Keratinocyte (primary cell): ENCODE measurements at regions not wholly inside any gene's neighbourhood (a gene's known extent, or its start where the extent isn't known, plus 50 kb on each side); places are given as distances from the start of the nearest gene placed in this dataset.

Experiments
- DNase-seq: peaks from one replicate; pipeline ENCODE4 v3.0.0-alpha.2; 2011; ENCODE audit warnings: low read depth, missing footprints, low spot score
- FAIRE-seq: peaks from 2 replicates; lab custom pipeline; 2011; peaks lifted over from hg19 to GRCh38; lab: Jason Lieb, UNC
- H2AFZ ChIP-seq: 2 replicates; pipeline ENCODE4 v1.6.0; 2012; ENCODE audit warnings: low read length, control low read depth, inconsistent platforms; ENCODE audit not compliant: control insufficient read depth
- H3K27ac ChIP-seq: 2 replicates; pipeline ENCODE4 v1.5.1; 2011; ENCODE audit warnings: low read length; ENCODE audit not compliant: control insufficient read depth, insufficient read depth
- H3K27me3 ChIP-seq: 3 replicates; pipeline ENCODE4 v1.6.0; 2011; ENCODE audit warnings: low read length; ENCODE audit not compliant: control insufficient read depth, insufficient read depth; ENCODE audit errors: extremely low read depth
- H3K36me3 ChIP-seq, 2 experiments: 2 replicates in 1 of 2; 3 replicates in 1 of 2; pipeline ENCODE4 v1.5.1; 2011; ENCODE audit warnings: low read length in 2 of 2, mild to moderate bottlenecking in 1 of 2; ENCODE audit not compliant: control insufficient read depth in 2 of 2, insufficient read depth in 2 of 2; ENCODE audit errors: extremely low read depth in 1 of 2
- H3K4me1 ChIP-seq: 3 replicates; pipeline ENCODE4 v1.5.1; 2011; ENCODE audit warnings: low read length; ENCODE audit not compliant: control insufficient read depth, insufficient read depth; ENCODE audit errors: extremely low read depth
- H3K4me2 ChIP-seq: 3 replicates; pipeline ENCODE4 v1.6.0; 2011; ENCODE audit warnings: low read depth, low read length; ENCODE audit not compliant: control insufficient read depth, insufficient read depth; ENCODE audit errors: extremely low read depth
- H3K4me3 ChIP-seq, 3 experiments: fragments of 200-600 bp in 1 of 3; sonication (generic) in 1 of 3; 2 replicates in 2 of 3; 3 replicates in 1 of 3; pipeline ENCODE4 v1.5.1; 2011 to 2016; ENCODE audit warnings: low read length in 3 of 3, mild to moderate bottlenecking in 3 of 3, control low read depth in 2 of 3, inconsistent platforms in 1 of 3, low read depth in 1 of 3, mixed read lengths in 1 of 3, mixed run types in 1 of 3, moderate library complexity in 1 of 3; ENCODE audit not compliant: control insufficient read depth in 2 of 3, insufficient read depth in 2 of 3; ENCODE audit errors: extremely low read depth in 1 of 3
- H3K79me2 ChIP-seq: 2 replicates; pipeline ENCODE4 v1.6.0; 2012; ENCODE audit warnings: low read length; ENCODE audit not compliant: control insufficient read depth, insufficient read depth
- H3K9ac ChIP-seq: 3 replicates; pipeline ENCODE4 v1.6.0; 2011; ENCODE audit warnings: low read length; ENCODE audit not compliant: control insufficient read depth, insufficient read depth; ENCODE audit errors: extremely low read depth
- H3K9me1 ChIP-seq: 3 replicates; pipeline ENCODE4 v1.6.0; 2011; ENCODE audit warnings: low read length; ENCODE audit not compliant: control insufficient read depth, insufficient read depth; ENCODE audit errors: extremely low read depth
- H3K9me3 ChIP-seq: 2 replicates; pipeline ENCODE4 v1.5.1; 2012; ENCODE audit warnings: low read depth, low read length; ENCODE audit not compliant: control insufficient read depth
- H4K20me1 ChIP-seq: 3 replicates; pipeline ENCODE4 v1.6.0; 2011; ENCODE audit warnings: low read length; ENCODE audit not compliant: control insufficient read depth, insufficient read depth; ENCODE audit errors: extremely low read depth
- CTCF ChIP-seq, 3 experiments: IDR thresholded peaks in 1 of 3; conservative IDR thresholded peaks in 1 of 3; optimal IDR thresholded peaks in 1 of 3; 2 replicates in 2 of 3; 3 replicates in 1 of 3; pipeline versions ENCODE3 to v1.5.1; 2011; ENCODE audit warnings: low read length in 3 of 3, mild to moderate bottlenecking in 3 of 3, moderate library complexity in 2 of 3, control low read depth in 1 of 3, inconsistent platforms in 1 of 3; ENCODE audit not compliant: insufficient read depth in 2 of 3; ENCODE audit errors: extremely low read depth in 1 of 3
- EZH2 ChIP-seq: IDR thresholded peaks from one replicate; pipeline ENCODE4 v1.6.1; 2012; ENCODE audit warnings: inconsistent platforms, mild to moderate bottlenecking, low read length, moderate library complexity
- dilution Hi-C: fragments of 300-500 bp; cut with MboI; formaldehyde crosslinking; loops from one replicate; pipeline ENCODE4 v1.7.0; 2020; ENCODE audit warnings: low sequenced_read_pairs; ENCODE audit not compliant: extremely low pct_ligation_motif_present

- dilution Hi-C loops = no loop called here
- no peak overlapping the region for H3K9ac ChIP-seq
- H3K4me3 ChIP-seq = no peak overlapping the region
- no peaks in the 10 kb centered on the region for H4K20me1 ChIP-seq
- peaks cover 37% of the 10 kb centered on the region for H3K4me1 ChIP-seq
- peaks cover 26% of the 10 kb centered on the region for H3K9me3 ChIP-seq
- no peak overlapping the region for H3K27ac ChIP-seq
- TF ChIP-seq EZH2 (no peak), CTCF (optimal IDR thresholded peaks at IDR 0.05 in 1 of 3, IDR thresholded peaks at IDR 0.05 in 1 of 3, conservative IDR thresholded peaks at IDR 0.05 in 1 of 3; ENCODE audit: extremely low read depth in 1 of 3, insufficient read depth in 2 of 3, low read length in 3 of 3) (no peak)
- FAIRE-seq (no peak), DNase-seq (no peak)
- no peak overlapping the region for H3K4me2 ChIP-seq
- H2AFZ ChIP-seq = no peak overlapping the region
- H3K27me3 ChIP-seq = no peaks in the 10 kb centered on the region
- H3K79me2 ChIP-seq = no peaks in the 10 kb centered on the region
- H3K9me1 ChIP-seq = no peaks in the 10 kb centered on the region
- peaks cover 0 to 3% of the 10 kb centered on the region in 2 experiments for H3K36me3 ChIP-seq
Observed at GRCh38 chr15:39207532-39208115, 373.3 kb upstream of the THBS1 start.

- dilution Hi-C loops = no loop called here
- H3K27me3 ChIP-seq = no peaks in the 10 kb centered on the region
- H4K20me1 ChIP-seq = no peaks in the 10 kb centered on the region
- TF ChIP-seq EZH2 = no peak
- TF ChIP-seq CTCF (optimal IDR thresholded peaks at IDR 0.05 in 1 of 3, IDR thresholded peaks at IDR 0.05 in 1 of 3, conservative IDR thresholded peaks at IDR 0.05 in 1 of 3; ENCODE audit: extremely low read depth in 1 of 3, insufficient read depth in 2 of 3, low read length in 3 of 3) = no peak
- peaks cover 26% of the 10 kb centered on the region for H3K9me3 ChIP-seq
- peaks cover 36% of the 10 kb centered on the region for H3K4me1 ChIP-seq
- no peak overlapping the region for H3K9ac ChIP-seq
- H3K9me1 ChIP-seq = no peaks in the 10 kb centered on the region
- H3K79me2 ChIP-seq = no peaks in the 10 kb centered on the region
- DNase-seq (no peak), FAIRE-seq (no peak)
- H3K27ac ChIP-seq = no peak overlapping the region
- H3K4me2 ChIP-seq = no peak overlapping the region
- H3K36me3 ChIP-seq = peaks cover 0 to 3% of the 10 kb centered on the region in 2 experiments
- no peak overlapping the region for H2AFZ ChIP-seq
- no peak overlapping the region for H3K4me3 ChIP-seq
Observed at GRCh38 chr15:39208187-39208586, 372.7 kb upstream of the THBS1 start.
